ENCODE measurements at regions not wholly inside any gene's neighbourhood (a gene's known extent, or its start where the extent isn't known, plus 50 kb on each side); places are given as distances from the start of the nearest gene placed in this dataset.
"Not testable (repeated sequence)": the region's sequence is repeated elsewhere in the genome, so short reads cannot be mapped to it uniquely, and the experiment has no call there.

DNA sequence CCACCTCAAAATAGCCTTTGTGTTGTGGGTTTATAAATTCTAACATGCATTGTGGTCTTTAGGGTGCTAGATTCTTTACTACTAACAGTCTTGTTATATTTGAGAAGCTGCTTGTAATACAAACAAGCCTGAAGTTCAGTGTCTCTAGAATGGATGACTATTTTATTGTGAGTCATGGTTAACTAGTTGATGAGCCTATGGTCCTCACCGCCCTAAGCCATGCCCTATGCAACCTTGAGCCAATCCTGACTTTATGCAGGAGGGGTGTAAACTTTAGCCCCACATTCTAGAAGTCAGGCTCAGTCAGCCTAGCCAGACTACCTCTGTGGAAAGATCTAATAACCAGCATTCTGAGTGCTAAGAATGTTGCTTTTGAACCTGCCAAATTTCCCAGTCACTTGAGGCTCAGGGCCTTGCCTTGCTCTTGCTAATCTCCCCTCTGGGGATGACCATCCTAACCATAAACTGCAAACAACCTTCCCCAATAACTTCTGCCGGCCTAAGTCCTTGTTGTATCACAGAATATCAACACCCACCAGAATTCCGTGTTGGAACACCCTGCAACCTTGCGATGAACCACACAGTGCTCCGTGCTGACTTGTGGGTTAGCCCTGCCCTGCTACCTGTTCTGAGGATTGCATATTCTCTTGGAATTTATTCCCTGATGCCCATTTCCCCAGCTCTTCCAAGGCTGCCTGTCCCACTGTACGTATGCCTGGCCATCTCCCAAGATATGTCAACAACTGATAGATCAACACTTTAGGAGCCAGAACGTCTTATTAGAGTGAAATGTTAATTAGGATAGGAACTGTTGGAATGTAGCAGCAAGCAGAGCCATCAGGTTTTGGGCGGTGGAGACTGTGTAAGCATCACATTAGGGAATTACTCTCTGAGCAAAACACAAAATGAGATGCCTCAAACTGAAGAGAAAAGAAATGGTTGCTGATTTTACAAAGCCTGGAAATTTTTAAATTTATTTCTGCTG, 71.7 kb upstream of the CEP85L start:
- DNase-seq (ENCODE audit: low read depth), result no peak
- no peak overlapping the region for H3K4me3 ChIP-seq (ENCODE audit: low read depth, low read length)

- no peak for DNase-seq (ENCODE audit: low read depth)
- no peak overlapping the region for H3K4me3 ChIP-seq (ENCODE audit: low read depth, low read length)
These were observed 68.7 kb upstream of the CEP85L start for GRCh38 chr6:118720125-118720473.

DNA sequence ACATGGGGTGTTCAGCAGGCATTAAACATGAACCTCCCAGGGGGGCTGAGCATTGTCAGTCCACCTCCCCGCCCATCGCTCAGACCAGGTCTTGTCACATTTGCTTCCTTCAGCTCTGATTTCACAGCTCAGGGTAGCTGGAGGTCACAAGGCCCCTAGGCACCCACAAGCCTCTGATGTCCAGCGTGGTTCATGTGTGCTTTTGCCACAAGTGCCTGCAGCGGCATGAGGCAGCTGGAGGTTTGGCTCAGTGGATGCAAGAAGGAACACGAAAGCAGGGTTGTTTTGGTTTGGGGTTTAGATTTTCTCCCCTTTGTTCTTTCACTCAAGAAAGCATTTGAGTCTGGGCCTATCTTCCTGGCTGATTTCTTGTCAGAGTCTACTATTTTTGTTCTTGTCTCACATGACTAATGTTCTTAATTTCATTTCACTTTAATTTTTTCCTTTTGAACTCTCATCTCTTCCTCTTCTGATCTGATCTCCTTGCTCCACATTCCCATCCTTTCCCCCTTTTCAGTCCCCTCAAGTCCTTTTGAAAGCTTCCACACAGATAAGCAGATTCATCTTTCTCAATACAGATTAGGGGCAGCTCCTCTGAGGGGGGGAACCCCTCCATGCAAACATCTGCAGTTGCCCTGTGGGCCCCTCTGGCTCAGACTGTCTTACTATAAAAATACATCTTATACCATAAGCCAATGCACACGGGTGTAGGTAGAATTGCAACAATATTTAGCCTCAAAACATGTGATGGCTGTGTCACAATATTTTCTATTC, 68.1 kb upstream of the CEP85L start:
- DNase-seq (ENCODE audit: low read depth), result no peak
- no peak overlapping the region for H3K4me3 ChIP-seq (ENCODE audit: low read depth, low read length)

DNA sequence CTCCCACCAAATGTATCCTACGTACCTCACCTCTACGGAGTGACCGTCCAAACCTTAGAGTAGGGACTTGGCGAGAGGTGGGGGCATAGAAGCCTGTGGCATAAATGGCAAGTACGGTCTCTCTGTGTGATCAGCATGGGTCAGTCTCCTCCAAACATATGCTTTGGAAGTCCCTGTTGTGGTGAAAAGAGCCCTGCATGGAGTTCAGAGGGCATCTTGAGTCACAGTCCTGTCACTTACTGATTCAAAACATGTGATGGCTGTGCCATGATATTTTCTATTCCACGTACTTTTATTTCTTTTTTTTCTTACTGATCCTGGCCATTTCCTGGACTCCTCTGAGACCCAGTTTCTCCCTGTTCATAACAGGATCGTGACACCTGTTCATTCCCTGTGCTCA, 67.5 kb upstream of the CEP85L start:
- no peak for DNase-seq (ENCODE audit: low read depth)
- H3K4me3 ChIP-seq (ENCODE audit: low read depth, low read length), result no peak overlapping the region

DNA sequence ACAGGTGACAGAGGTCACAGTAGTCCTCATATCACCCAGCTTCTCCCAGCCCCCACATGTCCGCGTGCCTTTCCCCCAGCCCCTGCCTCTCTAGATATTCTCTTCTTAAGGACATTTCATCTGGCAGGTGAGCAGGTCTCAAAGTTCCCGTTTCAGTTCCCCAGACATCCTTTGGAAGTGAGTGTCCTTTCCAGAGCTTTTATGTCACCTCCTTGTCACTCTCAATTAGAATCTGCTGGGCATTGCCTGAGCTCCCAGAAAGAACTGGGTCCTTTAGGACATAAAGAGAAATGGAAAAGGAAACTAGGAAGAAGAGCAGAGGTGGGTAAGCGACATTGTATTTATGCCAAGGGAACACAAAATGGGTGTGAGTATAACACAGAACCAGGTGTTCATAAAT, 66.9 kb upstream of the CEP85L start:
- H3K4me3 ChIP-seq (ENCODE audit: low read depth, low read length), result no peak overlapping the region
- DNase-seq (ENCODE audit: low read depth), result no peak

- H3K4me3 ChIP-seq (ENCODE audit: low read depth, low read length), result no peak overlapping the region
These were observed 65.7 kb upstream of the CEP85L start for GRCh38 chr6:118717106-118717505.

GRCh38 chr6:118715907-118716306, 64.5 kb upstream of the CEP85L start:
- not testable (repeated sequence) for DNase-seq (ENCODE audit: low read depth); H3K4me3 ChIP-seq (ENCODE audit: low read depth, low read length)

More at GRCh38 chr6:118717106-118717505, 65.7 kb upstream of the CEP85L start:
- DNase-seq (ENCODE audit: low read depth), result no peak

DNA sequence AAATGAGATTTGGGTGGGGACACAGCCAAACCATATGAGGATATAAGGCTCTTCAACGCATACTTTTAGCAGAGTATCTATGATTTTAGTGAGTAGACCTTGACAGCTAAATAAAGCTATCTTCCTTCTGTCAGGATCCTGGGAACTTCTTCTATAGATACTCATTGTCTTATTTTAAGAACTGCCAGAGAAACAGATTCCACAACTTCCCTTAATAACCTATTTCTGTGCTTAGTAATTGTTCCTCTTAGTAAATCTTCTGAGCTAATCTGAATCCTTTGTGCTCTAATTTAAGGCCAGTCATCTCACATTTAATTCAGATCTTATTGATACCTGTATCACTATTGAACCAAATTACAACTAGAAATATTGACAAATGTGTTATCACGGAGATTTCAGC, 64.0 kb upstream of the CEP85L start:
- DNase-seq (ENCODE audit: low read depth), result no peak
- H3K4me3 ChIP-seq (ENCODE audit: low read depth, low read length), result no peak overlapping the region

DNA sequence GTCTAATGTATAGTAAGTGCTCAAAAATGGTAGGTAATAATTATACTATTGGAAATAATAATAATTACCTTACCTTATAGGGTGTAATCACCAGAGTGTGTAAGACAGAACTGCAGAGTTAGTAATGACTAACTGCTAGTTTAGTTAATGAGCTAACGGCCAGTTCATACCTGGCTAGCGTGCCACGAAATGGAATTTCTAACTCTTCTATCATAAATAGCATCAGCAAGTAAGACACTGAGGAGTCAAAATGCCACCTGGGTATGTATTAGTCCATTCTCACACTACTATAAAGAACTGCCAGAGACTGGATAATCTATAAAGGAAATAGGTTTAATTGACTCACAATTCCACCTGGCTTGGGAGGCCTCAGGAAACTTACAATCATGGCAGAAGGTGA, 63.4 kb upstream of the CEP85L start:
- H3K4me3 ChIP-seq (ENCODE audit: low read depth, low read length), result no peak overlapping the region
- DNase-seq (ENCODE audit: low read depth), result no peak

DNA sequence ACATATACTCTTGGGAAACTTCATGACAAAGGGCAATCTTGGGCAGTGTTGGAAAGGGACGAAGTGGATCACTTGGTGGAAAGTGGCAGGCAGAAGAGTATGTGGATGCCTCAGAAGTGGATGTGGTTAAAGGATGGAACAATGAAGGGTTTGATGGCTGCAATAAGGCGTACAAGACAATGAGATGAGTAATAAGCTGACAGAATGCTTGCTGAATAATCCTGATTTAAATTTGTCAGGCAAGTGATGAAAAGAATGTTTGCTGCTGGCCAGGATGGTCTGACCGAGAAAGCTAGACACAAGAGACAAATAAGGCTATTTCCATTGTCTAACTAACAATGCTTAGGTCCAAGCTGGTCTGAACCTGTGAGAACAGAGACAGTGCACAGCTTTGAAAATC, 61.6 kb upstream of the CEP85L start:
- no peak overlapping the region for H3K4me3 ChIP-seq (ENCODE audit: low read depth, low read length)
- peak; percentile 68 for DNase-seq (ENCODE audit: low read depth)

- no peak overlapping the region for H3K4me3 ChIP-seq (ENCODE audit: low read depth, low read length)
- DNase-seq (ENCODE audit: low read depth), result no peak
These were observed 59.2 kb upstream of the CEP85L start for GRCh38 chr6:118710616-118711015.

- peak; percentile 56 for DNase-seq (ENCODE audit: low read depth)
- peak overlapping the region; percentile 51 for H3K4me3 ChIP-seq (ENCODE audit: low read depth, low read length)
These were observed 58.5 kb upstream of the CEP85L start for GRCh38 chr6:118709859-118710350.

DNA sequence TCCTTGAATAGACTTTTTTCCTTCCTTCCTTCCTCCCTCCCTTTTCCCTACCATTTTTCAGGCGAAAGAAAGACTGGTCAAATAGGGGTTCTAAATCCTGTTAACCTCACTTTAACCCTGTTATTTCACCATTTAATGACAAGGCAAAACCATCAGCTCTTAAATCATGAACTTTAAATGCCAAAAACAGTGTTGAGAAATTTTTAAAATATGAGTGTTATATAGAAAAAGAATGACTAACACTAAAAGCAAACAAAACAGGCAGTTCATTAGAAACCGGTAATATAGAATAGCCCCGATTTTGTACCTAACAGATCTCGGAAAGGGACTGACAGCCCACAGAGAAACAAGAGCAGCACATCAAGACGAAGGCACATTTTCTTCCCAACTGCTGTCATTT, 57.4 kb upstream of the CEP85L start:
- peak; percentile 46 for DNase-seq (ENCODE audit: low read depth)
- H3K4me3 ChIP-seq (ENCODE audit: low read depth, low read length), result peak overlapping the region; percentile 51

GRCh38 chr6:118708055-118708454, 56.7 kb upstream of the CEP85L start:
- no peak overlapping the region for H3K4me3 ChIP-seq (ENCODE audit: low read depth, low read length)
- no peak for DNase-seq (ENCODE audit: low read depth)

DNA sequence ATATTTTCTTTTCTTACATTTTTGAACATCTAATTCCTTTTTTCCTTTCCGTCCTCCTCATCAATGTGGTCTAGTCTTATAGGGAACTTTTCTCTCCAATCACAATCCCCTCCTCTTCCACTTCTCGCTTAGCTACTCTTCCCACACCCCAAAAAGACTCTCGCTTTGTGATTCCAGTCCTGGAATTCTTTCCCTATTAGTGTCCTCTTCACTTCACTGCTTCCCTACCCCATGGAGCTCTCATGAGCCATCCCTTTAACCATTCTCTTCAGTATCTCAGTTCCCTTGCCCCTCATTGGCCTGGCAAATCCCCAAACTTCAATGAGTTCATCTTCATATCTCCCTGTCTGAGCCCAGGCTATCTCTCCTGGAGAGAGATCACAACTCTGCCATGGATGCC, 55.3 kb upstream of the CEP85L start:
- H3K4me3 ChIP-seq (ENCODE audit: low read depth, low read length), result no peak overlapping the region
- no peak for DNase-seq (ENCODE audit: low read depth)

DNA sequence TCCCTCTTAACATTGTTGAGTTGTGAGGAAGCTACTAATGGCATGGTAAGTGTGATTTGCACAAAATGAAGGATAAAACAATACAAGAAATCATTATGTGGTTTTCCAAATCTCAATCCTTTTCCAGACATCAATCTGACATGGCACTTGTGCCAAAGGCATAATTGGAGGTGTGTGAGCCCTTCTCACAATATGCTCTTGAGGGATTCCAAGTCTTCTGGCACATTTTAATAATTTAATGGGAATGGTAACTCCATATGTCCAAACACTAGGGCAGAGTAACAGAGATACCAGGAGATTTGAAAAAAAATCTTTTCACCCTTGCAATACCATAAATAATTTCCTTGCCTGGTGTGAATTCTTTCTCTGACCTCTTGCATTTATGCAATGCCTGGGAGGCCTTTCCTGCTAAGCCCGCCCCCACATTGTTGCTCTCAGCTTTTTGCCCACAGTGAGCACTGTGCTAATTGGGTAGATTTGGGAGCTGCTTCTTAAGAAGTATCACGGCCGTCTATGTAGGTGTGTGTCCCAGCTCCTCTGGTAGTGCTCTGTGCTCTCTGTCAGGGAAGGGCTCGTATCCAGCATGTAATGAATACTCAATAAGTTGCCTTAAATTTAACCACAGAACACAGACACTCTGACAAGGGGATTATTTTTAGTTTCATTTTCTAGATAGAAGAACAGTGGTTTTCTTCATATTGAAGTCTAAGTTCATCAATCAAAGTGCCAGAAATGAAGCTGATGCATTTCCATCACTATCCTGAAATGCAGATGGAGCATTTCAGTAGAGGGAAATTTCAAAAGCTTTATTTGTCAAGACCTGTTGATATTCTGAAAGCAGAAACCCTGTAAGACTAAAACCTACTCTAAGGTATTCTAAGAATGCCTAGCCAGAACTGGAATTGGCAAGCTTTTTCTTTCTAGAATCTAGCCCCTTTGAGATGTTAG, 54.4 kb upstream of the CEP85L start:
- DNase-seq (ENCODE audit: low read depth), result no peak
- H3K4me3 ChIP-seq (ENCODE audit: low read depth, low read length), result peak overlapping the region; percentile 29

DNA sequence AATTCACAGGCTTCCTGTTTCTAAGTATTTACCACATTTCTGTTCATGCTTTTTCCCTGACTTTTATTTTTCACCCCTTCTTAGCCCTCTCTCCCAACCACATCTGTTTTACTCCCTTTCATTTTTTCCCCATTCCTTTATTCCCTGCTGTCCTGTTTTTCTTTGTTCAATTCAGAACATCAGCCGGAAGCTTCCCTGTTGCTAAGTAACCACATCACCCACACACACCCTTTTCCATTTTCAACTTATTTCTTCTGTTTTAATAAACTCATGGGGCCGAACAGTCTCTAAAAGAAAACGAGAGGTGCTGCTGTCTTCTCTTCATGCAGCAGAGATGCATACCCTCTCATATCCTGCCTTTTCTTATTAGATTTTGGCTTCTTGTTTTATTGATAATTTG, 53.5 kb upstream of the CEP85L start:
- H3K4me3 ChIP-seq (ENCODE audit: low read depth, low read length), result no peak overlapping the region
- no peak for DNase-seq (ENCODE audit: low read depth)

GRCh38 chr6:118701260-118701659, 49.9 kb upstream of the CEP85L start:
- H3K4me3 ChIP-seq (ENCODE audit: low read depth, low read length); DNase-seq (ENCODE audit: low read depth): not testable (repeated sequence)

All from skeletal muscle cell (primary cell).